WTC11 (cell line): ENCODE measurements at regions not wholly inside any gene's neighbourhood (a gene's known extent, or its start where the extent isn't known, plus 50 kb on each side); places are given as distances from the start of the nearest gene placed in this dataset.

Source experiments
- CTCF ChIP-seq: fragments of 200-600 bp; IDR thresholded peaks from 2 replicates; pipeline ENCODE4 v1.8.0; 2022; ENCODE audit warnings: antibody characterized with exemption
- FOXJ3 ChIP-seq: sonication (generic); formaldehyde crosslinking; IDR thresholded peaks from 2 replicates; pipeline ENCODE4 v1.9.0; 2021; ENCODE audit warnings: missing genetic modification reagents, mild to moderate bottlenecking, borderline replicate concordance
- GTF2I ChIP-seq: fragments of 250-450 bp; sonication (Bioruptor Pico); conservative IDR thresholded peaks from 2 replicates; pipeline ENCODE4 v1.4.0; 2021; ENCODE audit warnings: mild to moderate bottlenecking
- IRF1 ChIP-seq: sonication (generic); formaldehyde crosslinking; IDR thresholded peaks from 2 replicates; pipeline ENCODE4 v1.8.0; 2023; ENCODE audit warnings: missing genetic modification reagents
- NR1H2 ChIP-seq: sonication (generic); formaldehyde crosslinking; IDR thresholded peaks from 2 replicates; pipeline ENCODE4 v1.9.0; 2021; ENCODE audit warnings: mild to moderate bottlenecking, moderate library complexity, missing genetic modification reagents
- SP1 ChIP-seq: sonication (generic); formaldehyde crosslinking; conservative IDR thresholded peaks from 2 replicates; pipeline ENCODE4 v1.8.1; 2022; ENCODE audit warnings: missing genetic modification reagents
- ZNF121 ChIP-seq: sonication (generic); formaldehyde crosslinking; IDR thresholded peaks from 2 replicates; pipeline ENCODE4 v1.8.0; 2023; ENCODE audit warnings: missing genetic modification reagents

GRCh38 chr2:238573916-238574315 lies 147.2 kb downstream of the ASB1 start:
- TF ChIP-seq SP1 (CRISPR knock-in tag) (no peak), CTCF (no peak), GTF2I (CRISPR knock-in tag) (no peak), FOXJ3 (no peak), IRF1 (CRISPR knock-in tag) (no peak), ZNF121 (CRISPR knock-in tag) (no peak), NR1H2 (CRISPR knock-in tag) (no peak)
